ENCODE measurements at regions not wholly inside any gene's neighbourhood (a gene's known extent, or its start where the extent isn't known, plus 50 kb on each side); places are given as distances from the start of the nearest gene placed in this dataset.

DNA sequence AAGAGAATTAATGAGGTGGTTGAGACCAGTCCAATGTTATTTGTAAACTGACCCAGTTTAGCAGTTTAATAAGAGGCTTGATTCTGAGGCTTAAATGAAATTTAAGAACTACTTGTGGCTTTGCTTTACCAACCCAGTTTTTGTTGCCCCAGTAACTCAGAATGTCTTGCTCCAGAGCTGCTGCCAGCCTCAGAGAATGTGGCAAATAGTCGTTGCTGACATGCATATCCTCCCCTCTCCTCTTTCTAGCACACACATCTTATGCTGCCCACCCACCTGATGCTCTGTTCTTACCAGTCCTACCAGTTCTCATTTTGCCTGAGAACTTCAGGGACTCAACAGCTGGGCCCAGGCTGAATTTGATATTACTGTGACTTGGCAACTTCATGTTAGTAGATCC, 92.4 kb upstream of the TSC22D2 start:
- TF ChIP-seq YY1 (IDR thresholded peaks at IDR 0.05; ENCODE audit: insufficient read depth, insufficient read length) (no peak), ZNF274 (IDR thresholded peaks at IDR 0.05; ENCODE audit: low read depth, low read length) (no peak), SUZ12 (IDR thresholded peaks at IDR 0.05; ENCODE audit: extremely low read depth, insufficient read depth, insufficient read length) (no peak)

Data from NT2/D1 (cell line).